Mesendoderm (in vitro differentiated cells): ENCODE measurements at regions not wholly inside any gene's neighbourhood (a gene's known extent, or its start where the extent isn't known, plus 50 kb on each side); places are given as distances from the start of the nearest gene placed in this dataset.

Source experiments
- DNase-seq: peaks from one replicate; pipeline ENCODE4 v3.0.0; 2013
- H2AK5ac ChIP-seq: 2 replicates; pipeline ENCODE4 v1.6.1; 2013; ENCODE audit warnings: low read length, inconsistent platforms
- H2BK120ac ChIP-seq: 2 replicates; pipeline ENCODE4 v1.6.1; 2013; ENCODE audit warnings: low read depth, mild to moderate bottlenecking, low read length, moderate library complexity, mixed read lengths
- H2BK15ac ChIP-seq: replicated peaks from 2 replicates; pipeline ENCODE4 v1.6.1; 2013; ENCODE audit warnings: low read depth, mild to moderate bottlenecking, moderate library complexity
- H2BK5ac ChIP-seq: 2 replicates; pipeline ENCODE4 v1.6.1; 2013; ENCODE audit warnings: low read length, inconsistent platforms
- H3K18ac ChIP-seq: 2 replicates; pipeline ENCODE4 v1.6.1; 2013; ENCODE audit warnings: mild to moderate bottlenecking, low read length, mixed read lengths
- H3K23ac ChIP-seq: one replicate; pipeline ENCODE4 v1.6.1; 2013; ENCODE audit warnings: low read length
- H3K27ac ChIP-seq: 2 replicates; pipeline ENCODE4 v1.5.1; 2013; ENCODE audit warnings: low read depth, mild to moderate bottlenecking, inconsistent platforms, low read length, moderate library complexity
- H3K27me3 ChIP-seq: 2 replicates; pipeline ENCODE4 v1.6.1; 2013; ENCODE audit warnings: low read length, control low read depth, mild to moderate bottlenecking, inconsistent platforms; ENCODE audit not compliant: insufficient read depth, poor library complexity
- H3K36me3 ChIP-seq: 2 replicates; pipeline ENCODE4 v1.6.1; 2013; ENCODE audit warnings: low read length, inconsistent platforms; ENCODE audit not compliant: control insufficient read depth, insufficient read depth
- H3K4ac ChIP-seq: one replicate; pipeline ENCODE4 v1.6.1; 2013; ENCODE audit warnings: low read depth, mild to moderate bottlenecking, low read length, moderate library complexity
- H3K4me1 ChIP-seq: 2 replicates; pipeline ENCODE4 v1.6.1; 2013; ENCODE audit warnings: low read depth, low read length, inconsistent platforms; ENCODE audit not compliant: control insufficient read depth
- H3K4me2 ChIP-seq: 2 replicates; pipeline ENCODE4 v1.6.1; 2013; ENCODE audit warnings: low read length
- H3K4me3 ChIP-seq: 2 replicates; pipeline ENCODE4 v1.5.1; 2013; ENCODE audit warnings: mild to moderate bottlenecking, low read length
- H3K56ac ChIP-seq: one replicate; pipeline ENCODE4 v1.6.1; 2013; ENCODE audit warnings: low read length
- H3K79me1 ChIP-seq: 2 replicates; pipeline ENCODE4 v1.6.1; 2013; ENCODE audit warnings: low read length, inconsistent platforms
- H3K79me2 ChIP-seq: 2 replicates; pipeline ENCODE4 v1.6.1; 2013; ENCODE audit warnings: mild to moderate bottlenecking, low read length; ENCODE audit not compliant: control insufficient read depth, insufficient read depth
- H3K9ac ChIP-seq: 2 replicates; pipeline ENCODE4 v1.6.1; 2013; ENCODE audit warnings: low read length, inconsistent platforms
- H4K5ac ChIP-seq: one replicate; pipeline ENCODE4 v1.6.1; 2013; ENCODE audit warnings: low read length
- H4K8ac ChIP-seq: one replicate; pipeline ENCODE4 v1.6.1; 2013; ENCODE audit warnings: low read depth, mild to moderate bottlenecking, control low read depth, low read length, moderate library complexity
- WGBS: extraction: QIAGEN DNeasy Blood & Tissue Kit; methylation state at CpG from one replicate; pipeline ENCODE4 v1.1.7; 2013; ENCODE audit warnings: low lambda C conversion rate, missing lambda C conversion rate; ENCODE audit not compliant: insufficient coverage; ENCODE audit errors: extremely low coverage; 5-methylcytosine and 5-hydroxymethylcytosine counted together

DNA sequence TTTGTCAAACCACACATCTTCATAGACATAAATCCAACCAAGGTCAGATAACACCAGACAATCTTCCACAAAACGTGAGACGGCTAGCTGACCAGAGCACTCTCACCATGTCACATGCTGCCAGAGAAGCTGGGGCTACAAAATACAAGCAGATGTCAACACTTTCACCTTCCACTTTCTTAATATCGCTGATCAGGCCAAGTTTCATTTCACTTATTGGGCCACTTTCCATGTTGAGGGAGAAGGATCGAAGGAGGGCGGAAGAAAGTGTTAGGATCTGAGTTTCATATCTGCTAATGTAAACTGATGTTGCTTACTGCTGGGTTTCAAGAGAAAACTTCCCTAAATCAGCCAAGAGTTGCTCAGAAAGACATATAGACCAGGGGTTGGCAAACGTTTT, 177.0 kb upstream of the PRDM1 start:
- Histone ChIP-seq H2AK5ac (no peak overlapping the region), H4K5ac (no peak overlapping the region), H3K79me2 (no peaks in the 10 kb centered on the region), H3K56ac (no peak overlapping the region), H2BK15ac (no peak overlapping the region), H2BK120ac (no peak overlapping the region), H3K4ac (no peak overlapping the region), H3K27me3 (no peaks in the 10 kb centered on the region), H3K9ac (no peak overlapping the region), H2BK5ac (no peak overlapping the region), H3K79me1 (no peaks in the 10 kb centered on the region), H3K4me2 (no peak overlapping the region), H3K4me1 (no peaks in the 10 kb centered on the region), H3K23ac (no peak overlapping the region), H3K4me3 (no peak overlapping the region), H3K36me3 (no peaks in the 10 kb centered on the region), H4K8ac (no peak overlapping the region), H3K18ac (no peak overlapping the region), H3K27ac (no peak overlapping the region)
- no CpG with 5 or more reads among the region's 6 CpGs for WGBS
- no peak for DNase-seq

DNA sequence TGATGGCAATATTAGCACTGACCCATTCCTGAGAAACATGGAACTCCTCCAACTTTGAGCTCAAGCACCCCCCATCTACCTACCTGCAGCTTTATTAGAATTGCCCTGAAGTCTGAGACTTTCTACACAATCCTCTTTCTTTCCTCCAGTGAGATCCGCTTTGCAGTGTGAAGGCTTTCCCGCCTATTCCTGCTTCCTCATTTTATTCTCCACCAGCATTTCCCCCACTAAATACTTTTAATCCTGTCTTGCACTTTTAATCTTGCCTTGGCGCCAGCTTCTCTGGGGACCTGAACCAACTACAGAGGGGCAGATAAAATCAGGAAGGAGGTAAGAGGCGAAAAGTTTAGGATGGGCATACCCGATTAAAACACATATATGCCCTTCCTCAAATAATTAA, 178.1 kb upstream of the PRDM1 start:
- Histone ChIP-seq H3K56ac (no peak overlapping the region), H2BK5ac (no peak overlapping the region), H3K27ac (no peak overlapping the region), H3K18ac (no peak overlapping the region), H2BK120ac (no peak overlapping the region), H3K27me3 (no peaks in the 10 kb centered on the region), H3K4ac (no peak overlapping the region), H3K4me1 (no peaks in the 10 kb centered on the region), H4K5ac (no peak overlapping the region), H3K36me3 (no peaks in the 10 kb centered on the region), H3K79me1 (no peaks in the 10 kb centered on the region), H2BK15ac (no peak overlapping the region), H3K4me2 (no peak overlapping the region), H2AK5ac (no peak overlapping the region), H3K79me2 (no peaks in the 10 kb centered on the region), H3K4me3 (no peak overlapping the region), H4K8ac (no peak overlapping the region), H3K23ac (no peak overlapping the region), H3K9ac (no peak overlapping the region)
- no peak for DNase-seq
- no CpG with 5 or more reads among the region's 5 CpGs for WGBS

DNA sequence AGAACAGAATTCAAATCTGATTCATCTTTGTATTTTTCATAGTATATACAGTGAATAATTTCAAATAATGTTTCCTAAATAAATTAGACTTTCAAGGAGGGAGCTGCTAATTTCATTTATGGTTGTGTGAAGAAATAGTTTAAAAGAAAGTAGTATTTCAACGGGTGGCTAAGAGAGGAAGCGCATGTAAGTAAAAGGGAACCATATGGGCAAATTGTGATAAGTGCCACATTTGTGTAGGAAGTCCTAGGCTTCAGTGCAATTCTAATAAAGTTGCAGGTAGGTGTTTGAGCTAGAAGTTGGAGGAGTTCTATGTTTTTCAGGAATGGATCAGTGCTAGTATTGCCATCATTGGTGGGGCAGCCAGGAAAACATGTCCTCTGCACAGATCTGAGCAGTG, 178.8 kb upstream of the PRDM1 start:
- Histone ChIP-seq H3K9ac (no peak overlapping the region), H3K27ac (no peak overlapping the region), H3K4ac (no peak overlapping the region), H2BK15ac (no peak overlapping the region), H4K5ac (no peak overlapping the region), H3K79me1 (no peaks in the 10 kb centered on the region), H3K79me2 (no peaks in the 10 kb centered on the region), H3K4me3 (no peak overlapping the region), H2BK5ac (no peak overlapping the region), H3K4me2 (no peak overlapping the region), H3K27me3 (no peaks in the 10 kb centered on the region), H2BK120ac (no peak overlapping the region), H3K18ac (no peak overlapping the region), H3K23ac (no peak overlapping the region), H2AK5ac (no peak overlapping the region), H3K4me1 (no peaks in the 10 kb centered on the region), H3K36me3 (no peaks in the 10 kb centered on the region), H4K8ac (no peak overlapping the region), H3K56ac (no peak overlapping the region)
- no peak for DNase-seq
- WGBS, result 100% methylated on average over 1 of the region's 2 CpGs

DNA sequence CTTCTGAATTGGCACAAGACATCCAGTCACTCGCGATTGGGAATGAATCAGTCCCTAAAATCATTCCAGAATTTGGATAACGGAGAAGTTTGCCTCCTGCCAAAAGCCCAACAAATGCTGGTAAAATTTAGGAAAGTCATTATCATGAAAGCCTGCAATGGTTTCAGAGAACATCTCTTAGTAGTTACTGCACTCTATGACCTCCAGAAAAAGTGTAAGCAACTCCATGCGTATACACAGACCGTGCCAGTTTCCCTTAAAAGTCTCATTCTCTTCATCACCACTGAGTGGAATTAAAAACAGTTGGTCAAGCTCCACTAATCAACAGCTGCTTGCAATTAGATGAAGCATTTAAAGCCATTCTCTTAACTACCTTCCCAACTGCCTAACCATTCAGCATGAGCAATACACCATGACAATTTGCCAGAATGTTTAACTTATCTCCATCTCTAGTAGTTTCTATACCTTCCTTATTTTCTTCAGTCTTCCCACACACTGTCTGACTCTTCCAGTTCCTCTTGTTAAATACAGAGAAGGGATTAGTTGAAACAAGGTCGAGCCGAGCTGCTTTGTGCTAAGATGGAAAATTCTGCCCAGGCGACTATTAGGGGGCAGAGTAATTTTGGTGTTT, 183.6 kb upstream of the PRDM1 start:
- WGBS, result no CpG with 5 or more reads among the region's 8 CpGs
- no peaks in the 10 kb centered on the region for H3K27me3 ChIP-seq
- H3K9ac ChIP-seq, result no peak overlapping the region
- H3K4me3 ChIP-seq, result no peak overlapping the region
- no peak overlapping the region for H2BK5ac ChIP-seq
- DNase-seq, result no peak
- no peak overlapping the region for H4K5ac ChIP-seq
- no peak overlapping the region for H3K56ac ChIP-seq
- no peak overlapping the region for H3K27ac ChIP-seq
- no peak overlapping the region for H3K4ac ChIP-seq
- no peak overlapping the region for H3K18ac ChIP-seq
- H2AK5ac ChIP-seq, result no peak overlapping the region
- H3K36me3 ChIP-seq, result no peaks in the 10 kb centered on the region
- H2BK15ac ChIP-seq, result no peak overlapping the region
- H4K8ac ChIP-seq, result no peak overlapping the region
- no peak overlapping the region for H2BK120ac ChIP-seq
- no peaks in the 10 kb centered on the region for H3K79me2 ChIP-seq
- no peak overlapping the region for H3K4me2 ChIP-seq
- H3K79me1 ChIP-seq, result no peaks in the 10 kb centered on the region
- H3K23ac ChIP-seq, result no peak overlapping the region
- H3K4me1 ChIP-seq, result no peaks in the 10 kb centered on the region

DNA sequence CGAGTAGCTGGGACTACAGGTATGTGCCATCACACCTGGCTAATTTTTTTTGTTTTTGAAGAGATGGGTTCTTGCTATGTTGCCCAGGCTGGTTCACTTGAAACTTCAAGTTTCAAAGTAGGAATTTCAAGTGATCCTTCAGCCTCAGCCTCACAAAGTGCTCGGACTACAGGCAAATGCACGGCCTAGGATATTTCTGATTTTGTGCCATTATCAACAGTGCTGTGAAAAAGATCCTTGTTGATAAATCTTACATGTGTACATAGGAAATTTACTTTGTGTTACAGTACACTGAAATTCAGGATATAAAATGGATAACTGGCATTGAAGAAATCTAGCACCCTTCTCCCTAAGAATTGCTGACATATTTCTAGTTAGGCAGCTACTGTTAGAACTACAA, 184.6 kb upstream of the PRDM1 start:
- Histone ChIP-seq H3K4me2 (no peak overlapping the region), H3K27ac (no peak overlapping the region)

More for the DNA sequence above, 184.6 kb upstream of the PRDM1 start:
- H4K8ac ChIP-seq, result no peak overlapping the region
- H3K27me3 ChIP-seq, result no peaks in the 10 kb centered on the region
- no peaks in the 10 kb centered on the region for H3K79me2 ChIP-seq
- no peak overlapping the region for H3K4ac ChIP-seq
- no peak overlapping the region for H2BK15ac ChIP-seq
- H4K5ac ChIP-seq, result no peak overlapping the region
- no peaks in the 10 kb centered on the region for H3K36me3 ChIP-seq
- DNase-seq, result no peak
- H3K23ac ChIP-seq, result no peak overlapping the region
- H3K18ac ChIP-seq, result no peak overlapping the region
- no peak overlapping the region for H2BK5ac ChIP-seq
- no CpG with 5 or more reads among the region's 3 CpGs for WGBS
- no peak overlapping the region for H3K9ac ChIP-seq
- H3K56ac ChIP-seq, result no peak overlapping the region
- H2AK5ac ChIP-seq, result no peak overlapping the region
- H3K79me1 ChIP-seq, result no peaks in the 10 kb centered on the region
- H3K4me1 ChIP-seq, result no peaks in the 10 kb centered on the region
- H3K4me3 ChIP-seq, result no peak overlapping the region
- H2BK120ac ChIP-seq, result no peak overlapping the region
